Right lobe of liver (tissue), 4 donors: ENCODE measurements at regions not wholly inside any gene's neighbourhood (a gene's known extent, or its start where the extent isn't known, plus 50 kb on each side); places are given as distances from the start of the nearest gene placed in this dataset.

Source experiments
- CTCF ChIP-seq, 4 donors: fragments of 200-600 bp in 3 of 4; fragments of 450-650 bp in 1 of 4; IDR thresholded peaks; one replicate each; pipeline versions ENCODE4 v1.5.1 to v1.8.0; 2016 to 2022; ENCODE audit warnings: antibody characterized with exemption in 4 of 4, mild to moderate bottlenecking in 2 of 4
- POLR2A ChIP-seq: fragments of 450-650 bp; IDR thresholded peaks from one replicate; pipeline ENCODE4 v1.6.1; 2017; ENCODE audit warnings: antibody characterized with exemption, mild to moderate bottlenecking
- donor health status: DM: no; HTN: no; CAD: no.
- donor health status: DM: no; HTN: no; CAD: no.
- donor health status: DM: no; HTN: yes; CAD: no.

- TF ChIP-seq CTCF (IDR thresholded peaks at IDR 0.05): no peak
- TF ChIP-seq POLR2A: no peak
Observed at GRCh38 chr4:179585761-179586160, 2143.5 kb upstream of the AGA start.
